Caco-2 (cell line): ENCODE measurements at regions not wholly inside any gene's neighbourhood (a gene's known extent, or its start where the extent isn't known, plus 50 kb on each side); places are given as distances from the start of the nearest gene placed in this dataset.
A peak's percentile ranks its signal among the peaks of the same experiment; 100 is the strongest.

Experiments used
- BruUV-seq: library from RNA; stranded (reverse); fragments of 400-500 nt; replicated peaks from 2 replicates; lab custom pipeline; 2021; lab: Mats Ljungman, UMichigan
- CTCF ChIA-PET: fragments of 300-600 bp; sonication (Branson Sonifier 250); formaldehyde crosslinking; loops from one replicate; lab custom pipeline; 2022; ENCODE audit warnings: antibody characterized with exemption; lab: Charles Lee
- POLR2A ChIA-PET: fragments of 300-600 bp; sonication (Branson Sonifier 250); formaldehyde crosslinking; loops from one replicate; lab custom pipeline; 2022; ENCODE audit warnings: antibody characterized with exemption; lab: Charles Lee
- DNase-seq, 2 experiments: peaks; one replicate each; pipeline versions ENCODE4 v3.0.0 to v3.0.0-alpha.2; 2020 to 2022
- H3K27me3 ChIP-seq: replicated peaks from 2 replicates; pipeline ENCODE4 v1.6.0; 2011; ENCODE audit warnings: low read length; ENCODE audit not compliant: control insufficient read depth, insufficient read depth
- H3K36me3 ChIP-seq: 2 replicates; pipeline ENCODE4 v1.5.1; 2011; ENCODE audit warnings: low read length; ENCODE audit not compliant: control insufficient read depth, insufficient read depth
- H3K4me1 ChIP-seq: fragments of 250-450 bp; sonication (Bioruptor Pico); 2 replicates; pipeline ENCODE4 v1.5.1; 2020; ENCODE audit warnings: mild to moderate bottlenecking
- H3K4me3 ChIP-seq: 2 replicates; pipeline ENCODE4 v1.5.1; 2011; ENCODE audit warnings: low read depth, mild to moderate bottlenecking, control low read depth, low read length
- H3K9me3 ChIP-seq: fragments of 250-450 bp; sonication (Bioruptor Pico); 2 replicates; pipeline ENCODE4 v1.5.1; 2020; ENCODE audit warnings: mild to moderate bottlenecking, moderate library complexity
- H3K27ac Mint-ChIP-seq: one replicate; pipeline ENCODE4 v1.8.0; 2022; ENCODE audit warnings: mixed read lengths; ENCODE audit not compliant: unreplicated experiment
- H3K27me3 Mint-ChIP-seq: one replicate; pipeline ENCODE4 v1.8.0; 2022; ENCODE audit warnings: mixed read lengths; ENCODE audit not compliant: insufficient read depth, unreplicated experiment
- H3K36me3 Mint-ChIP-seq: one replicate; pipeline ENCODE4 v1.8.0; 2022; ENCODE audit warnings: mild to moderate bottlenecking, mixed read lengths; ENCODE audit not compliant: insufficient read depth, unreplicated experiment
- H3K4me1 Mint-ChIP-seq: one replicate; pipeline ENCODE4 v1.8.0; 2022; ENCODE audit warnings: low read depth, mixed read lengths; ENCODE audit not compliant: unreplicated experiment
- H3K4me3 Mint-ChIP-seq: one replicate; pipeline ENCODE4 v1.8.0; 2022; ENCODE audit warnings: mild to moderate bottlenecking, moderate library complexity, mixed read lengths; ENCODE audit not compliant: unreplicated experiment
- H3K9me3 Mint-ChIP-seq: one replicate; pipeline ENCODE4 v1.8.0; 2022; ENCODE audit warnings: mixed read lengths; ENCODE audit not compliant: unreplicated experiment
- intact Hi-C: fragments of 100-400 bp; cut with micrococcal nuclease; formaldehyde crosslinking; loops from one replicate; pipeline ENCODE4 v1.10.0; 2022; ENCODE audit not compliant: unreplicated experiment
- TF ChIP-seq, protein P1 (sequence below), 2 experiments: fragments of 200-600 bp in 1 of 2; IDR thresholded peaks; 1 replicate in 1 of 2; 2 replicates in 1 of 2; pipeline versions ENCODE4 v1.5.1 to v1.8.0; 2011 to 2022; ENCODE audit warnings: antibody characterized with exemption in 1 of 2, control low read depth in 1 of 2, inconsistent platforms in 1 of 2, low read depth in 1 of 2, low read length in 1 of 2, mild to moderate bottlenecking in 1 of 2, moderate library complexity in 1 of 2; ENCODE audit not compliant: insufficient read depth in 1 of 2, severe bottlenecking in 1 of 2, unreplicated experiment in 1 of 2

- no peak overlapping the region for H3K27ac Mint-ChIP-seq
- Histone ChIP-seq H3K4me1 (no peaks in the 10 kb centered on the region), H3K27me3 (no peaks in the 10 kb centered on the region), H3K9me3 (no peaks in the 10 kb centered on the region), H3K36me3 (no peaks in the 10 kb centered on the region), H3K4me3 (no peak overlapping the region)
- H3K36me3 Mint-ChIP-seq, result no peaks in the 10 kb centered on the region
- H3K4me3 Mint-ChIP-seq, result no peak overlapping the region
- peaks cover 9% of the 10 kb centered on the region for H3K4me1 Mint-ChIP-seq
- no peak for DNase-seq
- ChIA-PET POLR2A (no interaction called here), CTCF (no interaction called here)
- TF ChIP-seq, protein P1, sequence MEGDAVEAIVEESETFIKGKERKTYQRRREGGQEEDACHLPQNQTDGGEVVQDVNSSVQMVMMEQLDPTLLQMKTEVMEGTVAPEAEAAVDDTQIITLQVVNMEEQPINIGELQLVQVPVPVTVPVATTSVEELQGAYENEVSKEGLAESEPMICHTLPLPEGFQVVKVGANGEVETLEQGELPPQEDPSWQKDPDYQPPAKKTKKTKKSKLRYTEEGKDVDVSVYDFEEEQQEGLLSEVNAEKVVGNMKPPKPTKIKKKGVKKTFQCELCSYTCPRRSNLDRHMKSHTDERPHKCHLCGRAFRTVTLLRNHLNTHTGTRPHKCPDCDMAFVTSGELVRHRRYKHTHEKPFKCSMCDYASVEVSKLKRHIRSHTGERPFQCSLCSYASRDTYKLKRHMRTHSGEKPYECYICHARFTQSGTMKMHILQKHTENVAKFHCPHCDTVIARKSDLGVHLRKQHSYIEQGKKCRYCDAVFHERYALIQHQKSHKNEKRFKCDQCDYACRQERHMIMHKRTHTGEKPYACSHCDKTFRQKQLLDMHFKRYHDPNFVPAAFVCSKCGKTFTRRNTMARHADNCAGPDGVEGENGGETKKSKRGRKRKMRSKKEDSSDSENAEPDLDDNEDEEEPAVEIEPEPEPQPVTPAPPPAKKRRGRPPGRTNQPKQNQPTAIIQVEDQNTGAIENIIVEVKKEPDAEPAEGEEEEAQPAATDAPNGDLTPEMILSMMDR (IDR thresholded peaks at IDR 0.05; ENCODE audit: insufficient read depth in 1 of 2, low read depth in 1 of 2, low read length in 1 of 2, severe bottlenecking in 1 of 2, unreplicated experiment in 1 of 2), result no peak
- intact Hi-C loops, result no loop called here
- BruUV-seq, result no TSS peak
- no peaks in the 10 kb centered on the region for H3K9me3 Mint-ChIP-seq
- H3K27me3 Mint-ChIP-seq, result peaks cover 4% of the 10 kb centered on the region
These were observed 314.5 kb upstream of the CCDC54 start for GRCh38 chr3:107062787-107063186.

DNA sequence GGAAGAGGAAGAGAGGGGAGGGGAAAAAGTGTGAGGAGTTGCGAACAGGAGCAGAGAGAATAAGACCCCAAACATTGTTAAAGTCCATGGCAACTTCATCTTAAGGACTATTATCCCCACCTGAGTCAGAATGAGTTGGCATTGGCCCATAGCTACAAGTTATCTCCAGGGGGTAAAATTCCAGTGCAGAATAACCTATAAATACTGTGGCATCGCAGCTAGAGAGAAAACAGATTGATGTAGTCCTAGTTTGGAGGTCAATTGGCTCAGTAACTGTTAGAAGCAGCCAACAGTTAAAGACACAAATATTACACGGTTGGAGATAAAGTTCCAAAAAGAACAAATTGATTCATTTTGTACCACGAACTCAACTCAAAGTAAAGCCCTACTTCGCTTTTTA lies 313.9 kb upstream of the CCDC54 start:
- Histone ChIP-seq H3K4me1 (no peaks in the 10 kb centered on the region), H3K9me3 (no peaks in the 10 kb centered on the region), H3K27me3 (no peaks in the 10 kb centered on the region), H3K36me3 (no peaks in the 10 kb centered on the region), H3K4me3 (no peak overlapping the region)
- ChIA-PET POLR2A (no interaction called here), CTCF (no interaction called here)
- Mint-ChIP-seq H3K27me3 (peaks cover 4% of the 10 kb centered on the region), H3K4me3 (no peak overlapping the region), H3K4me1 (peaks cover 9% of the 10 kb centered on the region), H3K27ac (no peak overlapping the region), H3K9me3 (no peaks in the 10 kb centered on the region), H3K36me3 (no peaks in the 10 kb centered on the region)
- TF ChIP-seq, protein P1 (IDR thresholded peaks at IDR 0.05; ENCODE audit: insufficient read depth in 1 of 2, low read depth in 1 of 2, low read length in 1 of 2, severe bottlenecking in 1 of 2, unreplicated experiment in 1 of 2), result no peak
- DNase-seq, result no peak
- no TSS peak for BruUV-seq
- intact Hi-C loops, result no loop called here

GRCh38 chr3:107064405-107065060 lies 312.7 kb upstream of the CCDC54 start:
- intact Hi-C loops, result loop anchor here (1.0 to 2.0 kb wide), 2 partner anchors 240 to 456 kb away; no protein-coding TSS in a partner anchor
- DNase-seq, result peak; percentile 59 to 73
- BruUV-seq, result no TSS peak
- no peak overlapping the region for H3K27ac Mint-ChIP-seq
- no peaks in the 10 kb centered on the region for H3K9me3 Mint-ChIP-seq
- no peaks in the 10 kb centered on the region for H3K4me1 ChIP-seq
- H3K4me1 Mint-ChIP-seq, result peaks cover 9% of the 10 kb centered on the region
- ChIA-PET POLR2A (no interaction called here), CTCF (interaction anchor here (0.7 kb wide), 1 partner anchor 14 kb away, joined by 3 read pairs; no protein-coding TSS in a partner anchor)
- no peak overlapping the region for H3K4me3 ChIP-seq
- H3K36me3 Mint-ChIP-seq, result no peaks in the 10 kb centered on the region
- H3K27me3 Mint-ChIP-seq, result peaks cover 4% of the 10 kb centered on the region
- H3K36me3 ChIP-seq, result no peaks in the 10 kb centered on the region
- H3K4me3 Mint-ChIP-seq, result no peak overlapping the region
- no peaks in the 10 kb centered on the region for H3K27me3 ChIP-seq
- H3K9me3 ChIP-seq, result no peaks in the 10 kb centered on the region
- TF ChIP-seq, protein P1 (IDR thresholded peaks at IDR 0.05; ENCODE audit: insufficient read depth in 1 of 2, low read depth in 1 of 2, low read length in 1 of 2, severe bottlenecking in 1 of 2, unreplicated experiment in 1 of 2), result peak; percentile 59 to 84
